Progenitor cell of endocrine pancreas (in vitro differentiated cells): ENCODE measurements at regions not wholly inside any gene's neighbourhood (a gene's known extent, or its start where the extent isn't known, plus 50 kb on each side); places are given as distances from the start of the nearest gene placed in this dataset.

ENCODE experiments used
- DNase-seq: peaks from one replicate; pipeline ENCODE4 v3.0.0; 2021; ENCODE audit warnings: low spot score; ENCODE audit not compliant: unreplicated experiment
- H3K27ac Mint-ChIP-seq: 2 replicates; pipeline ENCODE4 v1.8.0; 2021; ENCODE audit warnings: mild to moderate bottlenecking, moderate library complexity, mixed read lengths
- H3K27me3 Mint-ChIP-seq: 2 replicates; pipeline ENCODE4 v1.8.0; 2021; ENCODE audit warnings: mixed read lengths
- H3K36me3 Mint-ChIP-seq: 2 replicates; pipeline ENCODE4 v1.8.0; 2022; ENCODE audit warnings: mixed read lengths; ENCODE audit not compliant: insufficient read depth
- H3K4me1 Mint-ChIP-seq: 2 replicates; pipeline ENCODE4 v1.8.0; 2021; ENCODE audit warnings: low read depth, mixed read lengths
- H3K4me3 Mint-ChIP-seq: 2 replicates; pipeline ENCODE4 v1.8.0; 2021; ENCODE audit warnings: low read depth, mild to moderate bottlenecking, moderate library complexity, mixed read lengths
- H3K9me3 Mint-ChIP-seq: 2 replicates; pipeline ENCODE4 v1.8.0; 2021; ENCODE audit warnings: low read depth, mixed read lengths
- TF ChIP-seq, protein P1 (sequence below): fragments of 200-600 bp; sonication (generic); IDR thresholded peaks from one replicate; pipeline ENCODE4 v1.5.0; 2021; ENCODE audit warnings: antibody characterized with exemption, mild to moderate bottlenecking; ENCODE audit not compliant: unreplicated experiment

DNA sequence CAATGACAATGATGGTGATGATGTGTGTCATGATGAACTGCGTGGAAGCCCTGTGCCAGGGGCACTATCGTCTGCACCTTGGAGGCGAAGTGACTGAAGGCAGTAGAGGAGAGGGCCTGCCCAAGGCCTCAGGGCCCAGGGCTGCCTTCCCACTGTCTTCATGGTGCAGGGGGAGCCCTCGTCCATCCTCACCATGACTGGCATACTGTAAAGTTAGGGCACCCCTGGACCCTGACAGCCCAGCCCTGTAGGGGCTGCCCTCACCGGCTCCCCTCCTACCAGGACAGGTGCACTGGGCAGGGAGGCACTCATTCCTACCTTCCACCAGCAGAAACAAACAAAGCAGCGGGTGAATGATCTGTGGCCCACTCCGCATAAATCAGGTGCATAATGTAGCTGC, 156.9 kb upstream of the C1orf174 start:
- Mint-ChIP-seq H3K4me1 (no peaks in the 10 kb centered on the region), H3K9me3 (no peaks in the 10 kb centered on the region), H3K36me3 (no peaks in the 10 kb centered on the region)

DNA sequence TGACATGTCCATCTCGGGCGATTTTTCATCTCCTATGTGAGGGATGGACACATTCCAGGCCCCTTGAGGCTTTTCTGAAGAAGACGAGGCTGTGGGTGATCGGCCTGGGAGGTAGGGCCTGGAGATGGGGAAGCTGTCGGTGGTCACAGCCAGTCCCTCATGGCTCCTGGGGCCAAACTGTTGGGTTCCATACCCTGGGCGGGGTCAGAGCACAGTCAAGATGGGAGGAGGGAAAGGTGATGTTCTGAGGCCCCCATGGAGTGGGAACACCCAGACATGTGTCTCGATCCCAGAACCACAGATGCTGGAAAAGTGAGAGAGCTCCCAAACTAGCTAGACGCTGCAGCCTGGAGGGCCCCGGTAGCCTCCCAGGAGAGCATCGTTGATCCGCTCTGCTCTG, 157.5 kb upstream of the C1orf174 start:
- Mint-ChIP-seq H3K27me3 (peaks cover 20% of the 10 kb centered on the region), H3K27ac (no peak overlapping the region), H3K4me1 (no peaks in the 10 kb centered on the region), H3K4me3 (no peak overlapping the region), H3K36me3 (no peaks in the 10 kb centered on the region), H3K9me3 (no peaks in the 10 kb centered on the region)
- TF ChIP-seq, protein P1, sequence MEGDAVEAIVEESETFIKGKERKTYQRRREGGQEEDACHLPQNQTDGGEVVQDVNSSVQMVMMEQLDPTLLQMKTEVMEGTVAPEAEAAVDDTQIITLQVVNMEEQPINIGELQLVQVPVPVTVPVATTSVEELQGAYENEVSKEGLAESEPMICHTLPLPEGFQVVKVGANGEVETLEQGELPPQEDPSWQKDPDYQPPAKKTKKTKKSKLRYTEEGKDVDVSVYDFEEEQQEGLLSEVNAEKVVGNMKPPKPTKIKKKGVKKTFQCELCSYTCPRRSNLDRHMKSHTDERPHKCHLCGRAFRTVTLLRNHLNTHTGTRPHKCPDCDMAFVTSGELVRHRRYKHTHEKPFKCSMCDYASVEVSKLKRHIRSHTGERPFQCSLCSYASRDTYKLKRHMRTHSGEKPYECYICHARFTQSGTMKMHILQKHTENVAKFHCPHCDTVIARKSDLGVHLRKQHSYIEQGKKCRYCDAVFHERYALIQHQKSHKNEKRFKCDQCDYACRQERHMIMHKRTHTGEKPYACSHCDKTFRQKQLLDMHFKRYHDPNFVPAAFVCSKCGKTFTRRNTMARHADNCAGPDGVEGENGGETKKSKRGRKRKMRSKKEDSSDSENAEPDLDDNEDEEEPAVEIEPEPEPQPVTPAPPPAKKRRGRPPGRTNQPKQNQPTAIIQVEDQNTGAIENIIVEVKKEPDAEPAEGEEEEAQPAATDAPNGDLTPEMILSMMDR, result no peak
- no peak for DNase-seq

More for the DNA sequence above, 156.9 kb upstream of the C1orf174 start:
- TF ChIP-seq, protein P1, result no peak
- H3K4me3 Mint-ChIP-seq, result no peak overlapping the region
- no peak for DNase-seq
- peaks cover 21% of the 10 kb centered on the region for H3K27me3 Mint-ChIP-seq
- no peak overlapping the region for H3K27ac Mint-ChIP-seq

DNA sequence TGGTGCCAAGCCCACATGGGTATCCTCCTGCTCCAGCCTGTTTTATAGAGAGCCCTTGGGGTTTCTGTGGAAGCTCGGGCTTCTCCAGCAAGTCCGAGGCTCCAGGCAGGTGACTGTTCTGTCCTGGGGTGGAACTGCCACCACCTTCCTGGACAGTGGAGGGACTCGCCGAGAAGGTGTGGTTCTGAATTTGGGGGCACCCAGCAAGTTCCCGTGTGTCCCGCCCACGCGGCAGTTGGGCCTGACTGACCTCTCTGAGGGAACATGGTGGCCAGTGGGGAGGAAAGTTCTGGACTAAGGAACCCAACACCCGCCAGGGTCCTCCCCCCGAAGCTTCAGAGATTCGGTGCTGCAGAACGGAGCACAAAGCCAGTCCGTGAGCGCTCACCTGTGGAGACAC, 158.1 kb upstream of the C1orf174 start:
- H3K4me3 Mint-ChIP-seq, result no peak overlapping the region
- no peaks in the 10 kb centered on the region for H3K9me3 Mint-ChIP-seq
- H3K36me3 Mint-ChIP-seq, result no peaks in the 10 kb centered on the region
- H3K27ac Mint-ChIP-seq, result no peak overlapping the region
- peaks cover 15% of the 10 kb centered on the region for H3K27me3 Mint-ChIP-seq
- no peak for DNase-seq
- TF ChIP-seq, protein P1, result no peak
- H3K4me1 Mint-ChIP-seq, result no peaks in the 10 kb centered on the region

DNA sequence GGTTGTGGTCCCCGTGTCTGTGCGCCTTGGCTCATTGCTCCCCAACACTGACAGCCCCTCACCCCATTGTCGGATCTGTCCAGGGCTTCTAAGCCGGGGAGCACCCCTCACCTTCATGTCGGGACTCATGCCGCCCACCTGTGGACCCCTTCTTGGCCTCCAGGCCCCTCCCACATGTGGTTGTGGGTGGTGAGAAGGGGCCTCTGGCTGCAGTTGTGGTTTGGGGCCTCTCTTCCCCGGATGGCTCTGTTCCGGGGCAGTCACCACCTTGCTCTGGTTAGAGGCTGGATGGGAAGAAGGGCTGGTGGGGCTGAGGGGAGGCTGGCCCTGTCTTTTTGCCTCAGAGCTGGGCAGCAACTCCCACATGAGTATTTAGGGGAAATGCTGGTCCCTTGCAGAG, 158.6 kb upstream of the C1orf174 start:
- no peak for DNase-seq
- Mint-ChIP-seq H3K9me3 (no peaks in the 10 kb centered on the region), H3K4me1 (no peaks in the 10 kb centered on the region), H3K4me3 (no peak overlapping the region), H3K36me3 (no peaks in the 10 kb centered on the region), H3K27me3 (peaks cover 10% of the 10 kb centered on the region), H3K27ac (no peak overlapping the region)
- TF ChIP-seq, protein P1, result no peak

DNA sequence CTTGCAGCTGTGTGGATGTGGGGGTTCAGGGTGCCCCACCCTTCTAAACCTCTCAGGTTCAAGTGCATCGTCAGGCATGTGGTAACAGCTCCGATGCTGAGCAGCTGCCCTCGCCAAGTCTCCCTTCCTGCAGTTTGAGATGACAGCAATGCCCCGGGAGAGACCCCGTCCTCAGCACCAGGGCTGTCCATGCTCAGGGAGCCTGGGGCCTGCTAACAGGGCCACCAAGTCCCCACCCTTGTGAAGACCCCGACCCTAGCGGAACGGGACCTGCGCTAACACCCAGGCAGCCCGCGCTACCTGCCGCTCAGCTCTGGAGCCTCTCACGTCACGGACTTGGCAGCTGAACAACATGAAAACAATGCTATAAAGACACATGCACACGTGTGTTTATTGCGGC, 159.2 kb upstream of the C1orf174 start:
- peaks cover 10% of the 10 kb centered on the region for H3K27me3 Mint-ChIP-seq
- DNase-seq, result no peak
- TF ChIP-seq, protein P1, result no peak

More for the DNA sequence above, 159.2 kb upstream of the C1orf174 start:
- H3K9me3 Mint-ChIP-seq, result no peaks in the 10 kb centered on the region
- no peaks in the 10 kb centered on the region for H3K4me1 Mint-ChIP-seq
- H3K27ac Mint-ChIP-seq, result no peak overlapping the region
- H3K36me3 Mint-ChIP-seq, result no peaks in the 10 kb centered on the region
- H3K4me3 Mint-ChIP-seq, result no peak overlapping the region
